Epidermal melanocyte (primary cell): ENCODE measurements at regions not wholly inside any gene's neighbourhood (a gene's known extent, or its start where the extent isn't known, plus 50 kb on each side); places are given as distances from the start of the nearest gene placed in this dataset.
"Not testable (repeated sequence)": the region's sequence is repeated elsewhere in the genome, so short reads cannot be mapped to it uniquely, and the experiment has no call there.

Experiments used
- DNase-seq: peaks from one replicate; pipeline ENCODE4 v3.0.0; 2011; ENCODE audit warnings: low spot score; ENCODE audit not compliant: insufficient read length

GRCh38 chr2:142580691-142581090, 296.8 kb upstream of the KYNU start:
- DNase-seq: no peak

- DNase-seq: no peak
These were observed 301.9 kb upstream of the KYNU start for GRCh38 chr2:142575561-142575960.

GRCh38 chr2:142574388-142574787, 303.1 kb upstream of the KYNU start:
- DNase-seq: no peak

- no peak for DNase-seq
These were observed 304.9 kb upstream of the KYNU start for GRCh38 chr2:142572346-142573132.

GRCh38 chr2:142571934-142572333, 305.5 kb upstream of the KYNU start:
- DNase-seq: no peak

- no peak for DNase-seq
These were observed 314.6 kb upstream of the KYNU start for GRCh38 chr2:142562900-142563299.

GRCh38 chr2:142561656-142562055, 315.8 kb upstream of the KYNU start:
- DNase-seq: no peak

GRCh38 chr2:142557391-142557790, 320.1 kb upstream of the KYNU start:
- DNase-seq: no peak

GRCh38 chr2:142545999-142546398, 331.5 kb upstream of the KYNU start:
- DNase-seq: not testable (repeated sequence)

- no peak for DNase-seq
These were observed 332.4 kb upstream of the KYNU start for GRCh38 chr2:142545036-142545435.

GRCh38 chr2:142544173-142544572, 333.3 kb upstream of the KYNU start:
- no peak for DNase-seq

GRCh38 chr2:142542431-142542910, 335.0 kb upstream of the KYNU start:
- no peak for DNase-seq

- no peak for DNase-seq
These were observed 340.5 kb upstream of the KYNU start for GRCh38 chr2:142536966-142537365.

GRCh38 chr2:142536492-142536891, 341.0 kb upstream of the KYNU start:
- DNase-seq: no peak

- DNase-seq: no peak
These were observed 342.2 kb upstream of the KYNU start for GRCh38 chr2:142535311-142535710.

GRCh38 chr2:142533177-142533576, 344.3 kb upstream of the KYNU start:
- DNase-seq: no peak

GRCh38 chr2:142531377-142531776, 346.1 kb upstream of the KYNU start:
- DNase-seq: no peak

GRCh38 chr2:142525720-142526119, 351.7 kb upstream of the KYNU start:
- DNase-seq: no peak

- DNase-seq: no peak
These were observed 356.0 kb upstream of the KYNU start for GRCh38 chr2:142521492-142521891.

- DNase-seq: no peak
These were observed 362.0 kb upstream of the KYNU start for GRCh38 chr2:142515493-142515892.

GRCh38 chr2:142509401-142509800, 368.1 kb upstream of the KYNU start:
- no peak for DNase-seq

GRCh38 chr2:142504754-142505153, 372.7 kb upstream of the KYNU start:
- no peak for DNase-seq

- no peak for DNase-seq
These were observed 371.6 kb upstream of the LRP1B start for GRCh38 chr2:142502402-142502801.
